HG02642 (cell line): ENCODE measurements at regions not wholly inside any gene's neighbourhood (a gene's known extent, or its start where the extent isn't known, plus 50 kb on each side); places are given as distances from the start of the nearest gene placed in this dataset.
"Not testable (repeated sequence)": the region's sequence is repeated elsewhere in the genome, so short reads cannot be mapped to it uniquely, and the experiment has no call there.

ENCODE experiments used
- ATAC-seq: cut with Tn5 transposase; IDR thresholded peaks from one replicate; pipeline ENCODE4 v1.9.1; 2021; ENCODE audit warnings: mild to moderate bottlenecking; ENCODE audit not compliant: unreplicated experiment, poor library complexity

GRCh38 chr12:131245564-131246355 is 292.1 kb downstream of the ADGRD1 start:
- no peak for ATAC-seq

- not testable (repeated sequence) for ATAC-seq
Observed at GRCh38 chr12:131247026-131247725, 293.5 kb downstream of the ADGRD1 start.

GRCh38 chr12:131247875-131248274 is 294.2 kb downstream of the ADGRD1 start:
- not testable (repeated sequence) for ATAC-seq

GRCh38 chr12:131249246-131250027 is 295.7 kb downstream of the ADGRD1 start:
- no peak for ATAC-seq

GRCh38 chr12:131250028-131250950 is 296.6 kb downstream of the ADGRD1 start:
- ATAC-seq: no peak

- no peak for ATAC-seq
Observed at GRCh38 chr12:131250951-131251315, 297.2 kb downstream of the ADGRD1 start.

- ATAC-seq: no peak
Observed at GRCh38 chr12:131251336-131252101, 297.8 kb downstream of the ADGRD1 start.

- ATAC-seq: no peak
Observed at GRCh38 chr12:131253376-131254026, 299.8 kb downstream of the ADGRD1 start.

- ATAC-seq: no peak
Observed at GRCh38 chr12:131254374-131254773, 300.7 kb downstream of the ADGRD1 start.

- no peak for ATAC-seq
Observed at GRCh38 chr12:131258398-131258797, 304.7 kb downstream of the ADGRD1 start.

- ATAC-seq: no peak
Observed at GRCh38 chr12:131260251-131260905, 306.7 kb downstream of the ADGRD1 start.

GRCh38 chr12:131260954-131261353 is 307.2 kb downstream of the ADGRD1 start:
- ATAC-seq: no peak

- no peak for ATAC-seq
Observed at GRCh38 chr12:131261906-131262305, 308.2 kb downstream of the ADGRD1 start.

GRCh38 chr12:131263626-131264025 is 309.9 kb downstream of the ADGRD1 start:
- ATAC-seq: no peak

GRCh38 chr12:131264635-131265034 is 310.9 kb downstream of the ADGRD1 start:
- ATAC-seq: no peak

- no peak for ATAC-seq
Observed at GRCh38 chr12:131266591-131267467, 313.1 kb downstream of the ADGRD1 start.

GRCh38 chr12:131267576-131267975 is 313.9 kb downstream of the ADGRD1 start:
- no peak for ATAC-seq
